NCI-H82 treated with DMSO at 0.1 percent for 48 hours (cell line): ENCODE measurements at regions not wholly inside any gene's neighbourhood (a gene's known extent, or its start where the extent isn't known, plus 50 kb on each side); places are given as distances from the start of the nearest gene placed in this dataset.

Experiments
- DNase-seq: peaks from one replicate; lab custom pipeline; 2025; ENCODE audit not compliant: unreplicated experiment; lab: John Stamatoyannopoulos, UW

DNA sequence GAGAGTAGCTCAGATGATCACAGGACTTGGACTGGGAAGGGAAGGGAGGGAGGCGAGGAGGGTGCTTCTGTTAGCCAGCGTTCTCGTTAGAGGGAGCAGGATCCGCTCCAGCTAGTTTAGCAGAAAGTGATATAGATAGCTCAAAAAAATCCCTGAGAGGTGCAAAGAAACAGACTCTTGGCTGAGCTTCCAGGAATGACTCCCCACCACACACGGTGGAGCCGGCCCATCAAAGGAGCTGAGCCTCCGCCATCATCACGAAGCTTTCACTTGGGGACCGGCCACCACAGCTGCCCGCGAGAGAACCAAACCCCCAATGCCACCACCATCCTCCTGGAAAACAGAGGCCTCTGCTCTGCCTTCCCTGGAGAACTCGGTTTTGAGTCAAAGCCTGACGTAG, 124.6 kb upstream of the BCL2L14 start:
- no peak for DNase-seq

DNA sequence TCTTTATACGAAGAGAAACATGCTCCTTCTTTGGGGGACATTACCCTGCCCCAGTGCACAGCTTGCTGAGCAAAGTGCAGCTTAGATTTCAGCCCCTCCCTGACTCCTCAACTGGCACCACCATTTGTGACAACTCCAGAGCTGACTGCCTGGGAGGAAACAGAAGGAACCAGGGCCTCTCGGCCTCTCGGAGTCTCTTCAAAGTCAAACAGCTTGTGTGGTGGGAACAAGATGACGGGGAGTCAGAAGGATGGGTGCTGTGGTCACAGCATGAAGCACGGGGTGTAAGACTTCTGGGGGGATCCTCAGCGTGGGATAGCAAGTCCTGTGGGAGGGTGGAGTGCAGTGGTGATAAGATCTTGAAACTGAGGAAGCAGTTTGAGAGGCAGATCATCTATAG, 123.5 kb upstream of the BCL2L14 start:
- DNase-seq = no peak

DNA sequence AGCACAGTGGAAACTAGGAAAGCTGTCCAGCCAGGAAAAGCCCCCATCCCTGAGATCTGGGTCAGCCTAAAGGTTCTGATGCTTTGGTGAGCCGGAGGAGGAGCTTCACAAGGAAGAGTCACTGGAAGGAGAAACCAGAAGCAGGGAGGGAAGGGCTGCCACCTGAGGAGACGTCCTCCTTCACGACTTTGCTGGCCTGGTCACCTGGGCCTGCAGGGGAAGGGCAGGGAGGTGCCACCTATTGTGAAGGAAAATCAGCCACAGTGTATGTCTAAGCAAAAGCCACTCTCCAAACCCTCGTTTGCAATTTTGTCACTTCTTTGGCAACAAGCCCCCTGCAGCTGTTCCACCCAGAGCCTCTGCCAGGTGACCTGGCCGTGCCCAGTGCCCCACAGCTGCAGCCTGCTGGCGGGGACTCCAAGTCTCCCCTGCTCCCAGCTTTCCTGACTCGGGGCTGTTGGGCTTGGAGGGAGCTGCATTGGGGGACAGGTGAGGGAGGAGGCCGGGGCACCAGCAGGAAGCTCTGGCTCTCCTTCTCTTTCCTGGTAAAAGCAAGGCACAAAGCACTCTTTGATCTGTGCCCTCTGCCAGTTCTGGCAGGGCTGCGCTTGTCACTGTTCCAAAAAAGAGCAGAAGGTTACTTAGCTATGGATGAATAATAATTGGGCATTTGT, 120.9 kb upstream of the BCL2L14 start:
- no peak for DNase-seq

DNA sequence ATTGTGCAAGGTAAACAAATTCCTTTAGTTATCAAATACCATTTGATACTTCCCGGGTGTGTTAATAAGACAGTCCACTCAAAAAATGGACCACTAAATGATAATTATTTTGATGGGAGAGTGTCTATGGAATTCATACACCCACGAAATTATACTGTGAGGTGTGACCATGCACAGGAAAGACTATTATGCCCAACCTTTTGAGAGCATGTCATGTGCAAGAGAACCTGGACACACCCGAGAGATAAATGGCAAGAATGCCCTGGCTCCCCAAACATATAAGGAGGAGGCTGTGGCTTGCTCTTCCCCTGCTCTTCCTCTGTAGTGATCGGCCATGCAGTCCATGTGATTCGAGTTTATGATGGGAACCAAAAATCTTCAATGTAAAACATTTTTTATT, 119.5 kb upstream of the BCL2L14 start:
- DNase-seq = no peak

DNA sequence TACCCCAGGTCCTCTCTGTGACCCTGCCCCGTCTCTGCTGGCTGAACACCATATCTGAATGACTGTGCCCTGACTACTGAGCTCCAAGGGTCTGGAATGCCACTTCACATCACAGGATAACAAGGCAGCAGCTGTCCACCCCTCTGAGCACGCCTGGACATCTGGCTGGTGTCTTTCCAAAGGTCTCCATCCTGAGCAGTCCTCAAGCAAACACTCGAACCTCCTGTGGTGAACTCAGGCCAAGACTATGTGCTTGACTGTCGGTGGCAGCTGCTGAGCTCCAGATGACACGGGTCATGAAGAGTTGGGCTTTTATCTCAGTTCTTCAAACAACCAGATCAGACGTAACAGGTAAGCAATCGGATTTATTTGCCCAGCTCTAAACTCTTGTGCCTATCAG, 117.2 kb upstream of the BCL2L14 start:
- DNase-seq = no peak

DNA sequence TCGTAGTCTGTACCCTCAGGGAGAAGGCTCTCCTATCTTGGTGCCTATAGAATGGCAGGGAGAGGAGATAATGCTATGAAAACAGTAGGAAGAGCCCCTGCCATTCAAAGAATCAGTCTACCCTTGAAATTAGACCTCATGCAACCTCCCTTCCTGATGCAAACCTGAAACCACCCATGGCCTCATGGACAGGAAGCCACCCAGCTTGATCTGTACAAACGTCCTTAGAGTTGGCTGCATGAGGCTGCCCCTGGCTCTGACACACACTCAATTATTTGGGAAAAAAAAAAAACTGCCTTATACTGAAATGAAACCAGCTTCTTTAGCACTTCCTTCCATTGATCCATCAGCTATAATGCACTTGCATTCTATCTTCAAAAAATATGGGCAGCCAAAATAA, 116.6 kb upstream of the BCL2L14 start:
- no peak for DNase-seq

DNA sequence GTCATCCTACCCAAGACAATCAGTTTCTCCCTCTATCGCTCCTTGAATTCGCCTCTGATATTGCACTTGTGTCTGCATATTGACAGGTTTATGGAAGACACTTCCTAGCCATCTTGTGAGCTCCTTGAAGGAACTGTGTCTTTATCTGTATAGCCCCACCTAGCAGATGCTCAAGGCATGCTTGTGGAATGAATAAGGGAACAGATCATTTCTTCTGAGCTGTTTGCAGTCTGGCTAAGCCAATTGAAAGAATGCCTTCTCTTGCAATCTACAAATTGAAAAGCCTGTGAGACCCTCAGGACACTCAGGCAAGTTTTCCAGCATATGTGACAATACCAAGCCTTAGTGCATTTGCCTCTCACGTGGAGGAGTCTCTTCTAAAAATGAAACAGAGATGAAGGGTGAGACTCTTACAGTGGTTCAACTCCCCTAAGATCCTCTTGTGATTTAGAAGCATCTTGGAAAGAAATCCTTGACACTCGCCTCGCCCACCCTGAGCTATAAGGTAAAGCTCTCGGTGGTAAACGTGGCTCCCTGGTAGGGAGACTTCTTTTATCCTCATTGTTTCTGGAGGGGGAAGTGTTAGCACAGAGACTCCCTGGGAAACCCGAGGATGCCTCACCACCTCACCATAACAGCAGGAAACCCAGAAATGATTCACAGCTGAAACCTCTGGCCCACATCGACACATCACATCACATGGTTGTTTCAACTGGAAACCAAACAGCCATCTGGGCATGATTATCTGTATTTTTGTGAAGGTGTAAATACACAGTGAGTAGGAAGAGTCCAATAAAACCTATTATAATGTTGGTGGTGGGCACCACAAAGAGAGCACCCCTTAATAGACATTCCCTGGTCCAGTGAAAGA, 112.3 kb upstream of the BCL2L14 start:
- DNase-seq = no peak

DNA sequence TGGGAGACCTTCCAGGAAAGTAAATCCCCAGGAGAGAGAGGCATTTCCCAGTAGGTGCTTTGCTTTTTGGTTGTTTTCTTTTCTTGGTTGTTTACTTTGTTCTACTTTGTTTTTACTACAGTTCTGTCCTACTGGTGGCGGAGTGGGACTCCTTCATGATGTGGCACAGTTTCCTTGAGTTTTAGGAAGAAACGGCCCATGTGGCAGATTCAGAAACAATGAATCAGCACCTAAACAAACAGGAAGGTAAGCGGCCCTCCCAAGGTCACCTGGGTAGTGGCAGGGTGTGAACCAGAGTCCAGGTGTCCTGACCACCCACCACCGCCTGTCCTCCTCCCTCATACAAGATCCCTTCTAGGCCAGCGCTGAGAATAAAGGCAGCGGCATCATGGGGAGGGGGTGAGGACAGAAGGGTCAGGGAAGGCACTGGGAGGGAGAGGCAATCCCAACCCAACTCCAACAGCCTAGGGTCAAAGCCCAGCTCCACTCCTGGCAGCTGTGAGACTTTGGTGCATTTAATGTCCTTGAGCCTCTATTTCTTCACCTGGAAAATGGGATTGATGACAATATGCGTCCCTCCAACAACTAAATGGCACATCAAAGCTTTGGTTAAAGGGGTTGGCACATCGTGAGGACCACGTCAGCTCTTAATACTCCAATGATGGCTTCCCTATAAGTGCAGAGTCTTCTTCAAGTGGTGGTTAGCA, 111.5 kb upstream of the BCL2L14 start:
- DNase-seq = no peak

DNA sequence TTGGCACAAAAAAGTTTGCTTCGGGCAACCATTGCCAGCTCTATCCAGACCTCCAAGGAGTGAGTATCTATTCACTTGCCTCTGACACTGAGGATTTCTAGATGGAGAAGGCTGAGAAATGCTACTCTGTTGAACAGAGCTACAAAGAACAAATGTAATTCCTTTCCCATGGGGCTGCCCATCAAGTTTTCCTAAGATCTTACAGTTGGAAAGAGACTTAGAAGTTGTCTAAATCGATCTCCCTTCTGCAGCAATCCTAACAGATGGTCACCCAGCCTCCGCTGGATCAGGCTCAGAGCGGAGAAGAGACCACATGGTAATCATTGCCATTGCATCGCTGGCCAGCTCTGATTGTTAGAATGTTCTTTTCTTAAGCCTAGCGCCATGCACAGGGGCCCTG, 110.1 kb upstream of the BCL2L14 start:
- DNase-seq = peak; percentile 13

DNA sequence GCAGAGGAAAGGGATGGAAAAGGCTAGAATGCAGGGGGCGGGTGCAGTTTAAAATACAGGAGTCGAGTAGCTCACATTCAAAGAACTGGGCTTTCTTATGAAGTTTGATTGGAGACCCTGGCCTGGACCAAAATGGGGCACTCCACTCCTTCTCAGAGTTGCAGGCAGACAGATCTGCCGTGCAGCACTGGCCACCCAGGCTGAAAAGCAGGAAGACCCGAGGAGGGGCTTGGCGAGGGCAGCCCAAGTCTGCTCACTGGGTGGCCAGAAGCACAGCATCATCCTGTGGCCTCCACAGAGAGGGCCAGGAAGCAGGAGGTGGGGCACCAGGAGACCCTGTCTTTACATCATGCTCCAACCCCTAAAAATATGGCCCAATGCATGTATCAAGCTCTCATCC, 109.1 kb upstream of the BCL2L14 start:
- no peak for DNase-seq

DNA sequence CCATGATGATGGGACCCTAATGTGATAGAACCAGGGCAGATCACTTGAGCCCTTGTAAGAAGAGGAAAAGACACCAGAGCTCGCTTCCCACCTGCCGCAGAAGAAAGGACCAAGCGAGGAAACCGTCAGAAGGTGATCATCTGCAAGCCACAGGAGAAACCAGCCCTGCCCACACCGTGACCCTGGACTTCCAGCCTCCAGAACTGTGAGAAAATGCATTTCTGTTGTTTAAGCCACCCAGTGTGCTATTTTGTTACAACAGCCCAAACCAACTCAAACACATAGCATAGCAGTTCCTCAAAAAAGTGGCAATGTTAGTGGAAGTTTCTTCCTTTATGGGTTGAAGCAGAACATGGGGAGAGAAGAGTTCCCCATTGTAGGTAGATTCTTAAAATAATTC, 107.9 kb upstream of the BCL2L14 start:
- DNase-seq = no peak

DNA sequence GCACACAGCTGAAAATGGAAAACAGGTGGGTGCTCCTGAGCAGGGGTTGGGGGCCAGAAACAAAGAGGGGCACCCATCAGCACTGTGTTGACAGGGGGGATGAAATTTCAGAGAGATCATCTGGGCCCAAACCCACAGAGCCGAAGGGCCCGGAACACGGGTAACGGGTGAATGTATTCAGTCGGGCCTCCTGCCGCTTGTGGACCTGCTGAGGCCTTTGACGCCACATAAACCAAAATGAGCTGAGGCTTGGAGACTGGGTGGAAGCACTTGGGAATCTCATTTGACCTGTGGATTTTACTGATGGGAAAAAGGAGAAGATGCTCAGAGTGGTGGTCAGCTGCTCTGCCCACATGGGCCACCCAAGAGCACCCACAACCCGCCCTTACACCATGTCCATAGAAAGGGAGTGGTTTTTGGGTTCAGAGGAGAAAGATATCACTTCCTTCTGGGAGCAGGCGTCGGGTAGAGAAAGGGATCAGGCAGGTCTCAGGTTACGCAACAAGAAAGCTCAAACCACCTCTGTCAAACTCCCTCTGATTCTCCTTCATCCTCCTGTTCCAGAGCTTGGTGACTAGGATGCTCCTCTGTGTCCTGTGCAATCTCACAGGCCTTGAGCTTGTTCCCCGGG, 106.8 kb upstream of the BCL2L14 start:
- no peak for DNase-seq

DNA sequence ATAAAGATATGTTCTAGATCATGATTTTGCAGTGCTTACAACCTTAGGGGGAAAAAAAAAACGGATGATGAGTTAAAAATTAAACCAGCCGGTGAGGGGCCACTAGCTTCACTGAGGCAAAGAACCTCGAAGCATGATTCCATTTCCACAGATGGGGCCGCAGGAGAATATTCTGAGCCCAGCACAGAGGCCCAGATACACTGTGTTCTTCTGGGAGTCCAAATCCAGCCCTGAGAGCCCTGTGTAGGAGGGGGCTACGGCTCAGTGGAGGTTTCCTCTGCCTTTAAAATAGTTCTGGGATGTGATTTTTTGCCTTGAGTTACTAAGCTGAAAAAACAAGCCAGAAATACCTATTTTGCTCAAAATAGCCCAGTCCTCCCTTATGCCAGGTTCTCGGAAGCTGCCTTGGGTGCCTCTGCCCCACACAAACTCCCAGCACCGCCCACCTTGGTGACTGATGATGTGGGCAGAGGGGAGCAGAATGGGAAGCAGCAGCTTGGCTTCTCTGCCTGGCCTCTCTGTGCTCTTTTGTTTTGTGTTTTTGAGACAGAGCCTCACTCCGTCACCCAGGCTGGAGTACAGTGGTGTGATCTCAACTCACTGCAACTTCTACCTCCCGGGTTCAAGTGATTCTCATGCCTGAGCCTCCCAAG, 105.4 kb upstream of the BCL2L14 start:
- DNase-seq = no peak

DNA sequence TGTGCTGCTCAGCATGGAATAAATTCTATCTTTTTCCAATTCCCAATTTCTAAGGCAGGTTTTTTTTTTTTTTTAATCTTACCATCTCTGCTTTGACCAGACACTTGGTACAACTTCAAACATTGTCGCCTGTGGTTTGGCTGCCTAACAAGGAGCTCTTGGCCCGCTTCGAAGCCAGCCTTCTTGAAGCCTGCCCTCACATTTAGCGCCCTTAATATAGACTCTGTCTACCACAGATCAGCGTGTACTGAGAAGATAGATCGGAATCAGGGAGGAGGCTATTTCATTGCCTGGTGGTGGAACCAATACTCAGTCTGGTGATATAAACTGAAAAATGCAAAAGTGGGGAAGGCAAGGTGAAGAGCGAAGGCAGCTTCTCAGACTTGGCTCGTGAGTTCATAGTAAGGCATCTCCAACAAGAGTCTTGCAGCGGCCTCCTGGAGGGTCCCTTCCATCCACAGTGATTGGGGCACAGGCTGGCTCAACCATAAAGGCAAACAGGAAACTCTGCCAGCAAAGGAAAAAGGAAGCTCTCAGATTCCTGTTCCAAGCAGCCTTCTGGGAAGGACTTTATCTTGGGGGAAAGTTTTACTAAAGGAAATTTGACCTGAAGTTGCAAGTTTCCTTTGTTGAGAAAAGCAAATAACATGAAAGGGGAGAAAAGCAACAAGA, 103.2 kb upstream of the BCL2L14 start:
- no peak for DNase-seq

DNA sequence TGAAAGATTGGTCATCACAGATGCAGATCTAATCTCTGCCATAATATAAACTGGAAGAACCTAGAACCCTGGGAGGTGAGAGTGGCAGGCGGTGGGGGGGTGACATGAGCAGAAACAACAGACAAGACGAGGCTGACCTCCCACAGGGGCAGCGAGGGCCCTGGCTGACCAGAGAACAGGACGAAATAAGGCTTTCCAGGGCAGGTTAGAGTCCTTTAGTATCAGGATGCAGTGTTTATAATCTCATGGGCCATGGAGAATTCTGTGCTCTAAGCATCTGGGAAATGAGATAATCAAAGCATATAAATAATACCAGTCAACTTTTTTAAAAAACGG, 102.7 kb upstream of the BCL2L14 start:
- DNase-seq = no peak

DNA sequence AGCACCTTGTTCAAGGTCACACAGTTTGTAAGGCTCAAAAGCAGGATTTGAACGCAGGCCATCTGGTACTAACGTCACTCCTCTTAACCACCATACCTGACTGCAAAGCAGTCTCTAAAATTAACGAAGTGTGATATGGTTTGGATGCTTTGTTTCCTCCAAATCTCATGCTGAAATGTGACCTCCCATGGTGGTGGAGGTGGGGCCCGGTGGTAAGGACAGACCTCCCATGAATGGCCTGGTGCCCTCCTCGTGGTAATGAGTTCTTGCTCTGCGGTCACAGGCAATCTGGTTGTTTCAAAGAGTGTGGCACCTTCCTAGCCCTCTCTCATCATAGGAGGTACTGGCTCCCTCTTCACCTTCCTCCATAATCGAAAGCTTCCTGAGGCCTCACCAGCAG, 102.2 kb upstream of the BCL2L14 start:
- no peak for DNase-seq

DNA sequence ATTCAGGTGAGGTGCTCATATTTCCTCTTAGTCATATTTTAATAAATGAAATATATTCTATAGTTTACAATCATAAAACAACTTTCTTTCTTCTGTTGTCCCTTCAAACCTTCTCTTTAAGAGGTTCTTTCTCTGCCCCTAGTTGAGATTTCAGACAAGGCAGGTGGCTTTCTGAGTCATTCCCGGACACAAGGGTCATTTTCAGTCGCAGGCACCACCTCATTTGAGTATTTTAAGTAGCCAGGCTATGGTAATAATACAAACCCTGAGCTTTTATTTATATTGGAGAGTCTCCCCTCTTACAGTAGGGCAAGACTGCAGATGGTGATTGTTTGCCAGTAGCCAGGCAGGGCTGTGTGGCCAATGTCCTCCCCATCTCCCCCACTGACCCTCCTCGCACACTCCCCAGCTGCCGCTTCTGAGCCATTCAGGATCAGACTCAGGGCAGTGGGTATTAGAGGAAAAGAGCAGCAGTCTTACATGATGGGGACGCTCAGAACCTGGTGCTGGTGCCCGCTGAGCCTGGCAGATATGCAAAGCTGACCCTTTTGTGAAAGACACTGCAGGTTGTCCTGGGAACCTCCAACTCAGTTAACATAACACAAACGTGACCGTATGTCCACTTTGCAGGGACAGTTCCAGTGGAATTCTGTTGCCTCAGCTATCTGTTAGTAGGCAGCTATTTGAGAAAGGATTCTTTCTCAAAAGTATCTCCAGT, 101.1 kb upstream of the BCL2L14 start:
- DNase-seq = no peak

DNA sequence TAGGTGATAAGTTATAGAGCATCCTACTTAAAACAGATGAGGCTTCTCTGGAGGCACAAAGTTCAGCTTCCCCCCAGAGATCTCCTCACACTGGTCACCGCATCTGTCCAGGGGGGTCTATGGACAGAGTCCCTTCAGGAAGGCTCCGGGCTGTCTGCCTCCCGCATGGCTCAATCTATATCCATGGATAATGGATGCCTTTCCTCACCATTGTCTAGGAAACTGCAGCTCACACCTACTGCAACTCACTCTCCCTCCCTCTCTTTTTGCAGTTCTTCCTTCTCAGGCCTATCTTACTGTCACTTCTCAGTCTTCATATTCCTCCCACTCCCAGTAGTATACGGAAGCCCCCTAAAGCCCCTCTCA, 100.6 kb upstream of the BCL2L14 start:
- no peak for DNase-seq

DNA sequence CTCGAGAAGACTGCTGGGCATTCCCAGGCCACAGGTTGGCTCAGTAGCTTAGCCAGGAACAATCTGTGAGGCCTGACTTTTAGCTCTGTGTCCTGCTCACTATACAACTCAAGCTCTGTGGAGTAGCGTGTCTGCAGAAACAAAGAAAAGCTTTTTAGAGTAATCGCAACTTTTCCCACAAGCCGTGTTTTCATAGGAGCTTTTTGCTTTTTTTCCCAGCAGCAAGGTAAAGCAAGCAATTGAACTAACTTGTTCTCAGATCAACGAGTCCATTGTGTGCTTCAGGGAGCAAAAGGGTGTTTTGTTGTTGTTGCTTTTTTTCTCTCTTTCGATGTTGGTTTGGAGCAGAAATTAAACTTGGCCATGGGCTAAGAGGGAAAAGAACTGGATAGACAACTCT, 97.3 kb upstream of the BCL2L14 start:
- no peak for DNase-seq

DNA sequence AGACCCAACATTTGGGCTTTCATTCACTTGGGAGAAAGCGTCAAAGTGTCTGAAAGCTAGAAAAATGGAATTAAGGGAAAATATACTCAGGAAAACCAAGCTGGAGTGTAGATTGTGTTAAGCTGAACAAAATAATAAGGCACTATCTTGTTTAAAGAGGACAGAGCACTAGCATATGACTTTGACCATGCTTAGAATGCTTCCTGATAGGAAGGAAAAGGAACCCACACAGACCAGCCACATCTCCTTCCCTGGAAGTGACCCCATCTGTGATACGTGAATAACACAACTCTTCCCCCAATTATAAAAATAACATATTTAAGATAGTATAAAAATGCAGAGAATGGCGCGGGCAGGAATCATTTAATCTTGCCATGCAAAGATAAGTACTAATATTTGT, 94.7 kb upstream of the BCL2L14 start:
- no peak for DNase-seq
